OCI-LY3 (cell line): ENCODE measurements at regions not wholly inside any gene's neighbourhood (a gene's known extent, or its start where the extent isn't known, plus 50 kb on each side); places are given as distances from the start of the nearest gene placed in this dataset.
"Not testable (repeated sequence)": the region's sequence is repeated elsewhere in the genome, so short reads cannot be mapped to it uniquely, and the experiment has no call there.

Experiments used
- CTCF ChIP-seq: fragments of 200-600, 300-600 bp; sonication (generic); IDR thresholded peaks from 2 replicates; pipeline ENCODE4 v1.5.1; 2014; ENCODE audit warnings: antibody characterized with exemption, low read length, low read depth
- EZH2phosphoT487 ChIP-seq: fragments of 200-600 bp; shearing (Covaris generic); IDR thresholded peaks from 2 replicates; pipeline ENCODE4 v1.6.1; 2018; ENCODE audit warnings: antibody characterized with exemption, mixed run types, low read depth

- not testable (repeated sequence) for TF ChIP-seq CTCF, EZH2phosphoT487
These were observed 121.6 kb downstream of the FAM174A start for GRCh38 chr5:100656771-100657170.
